ENCODE measurements at regions not wholly inside any gene's neighbourhood (a gene's known extent, or its start where the extent isn't known, plus 50 kb on each side); places are given as distances from the start of the nearest gene placed in this dataset.

DNA sequence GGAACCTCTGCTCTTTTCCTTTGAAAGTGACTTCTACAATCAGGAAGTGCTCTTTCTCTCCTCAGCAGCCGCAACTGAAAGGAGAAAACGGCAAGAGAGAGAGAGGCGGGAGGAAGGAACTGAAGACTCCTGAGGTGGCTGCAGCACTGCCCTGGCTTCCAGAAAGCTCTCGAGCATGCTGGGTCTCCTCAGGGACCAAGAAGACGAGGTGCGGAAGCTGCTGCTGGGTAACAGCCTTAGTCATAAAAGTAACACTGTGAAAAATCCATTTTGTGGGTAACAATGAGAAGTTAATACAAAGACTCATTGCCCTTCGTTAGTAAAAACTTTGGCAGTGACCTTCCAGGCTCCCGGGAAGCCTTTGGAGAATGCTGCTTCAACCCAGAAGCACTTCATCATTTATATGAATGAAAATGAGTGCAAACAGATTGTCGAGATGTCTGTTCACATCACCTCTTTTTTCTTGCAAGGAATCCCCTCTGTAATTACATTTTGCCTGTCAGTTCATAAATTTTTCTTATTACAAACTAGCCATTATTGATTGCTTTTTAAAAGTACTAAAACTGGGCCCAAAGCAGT is 473.4 kb downstream of the SOX6 start (continued):
- TF ChIP-seq ZNF232 (CRISPR knock-in tag; IDR thresholded peaks at IDR 0.05) (no peak), RBM34 (IDR thresholded peaks at IDR 0.05; ENCODE audit: borderline replicate concordance, insufficient read depth, low read length) (no peak), ZNF347 (CRISPR knock-in tag; IDR thresholded peaks at IDR 0.05; ENCODE audit: low read depth) (no peak), ZNF384 (IDR thresholded peaks at IDR 0.05; ENCODE audit: low read depth, low read length) (no peak)

DNA sequence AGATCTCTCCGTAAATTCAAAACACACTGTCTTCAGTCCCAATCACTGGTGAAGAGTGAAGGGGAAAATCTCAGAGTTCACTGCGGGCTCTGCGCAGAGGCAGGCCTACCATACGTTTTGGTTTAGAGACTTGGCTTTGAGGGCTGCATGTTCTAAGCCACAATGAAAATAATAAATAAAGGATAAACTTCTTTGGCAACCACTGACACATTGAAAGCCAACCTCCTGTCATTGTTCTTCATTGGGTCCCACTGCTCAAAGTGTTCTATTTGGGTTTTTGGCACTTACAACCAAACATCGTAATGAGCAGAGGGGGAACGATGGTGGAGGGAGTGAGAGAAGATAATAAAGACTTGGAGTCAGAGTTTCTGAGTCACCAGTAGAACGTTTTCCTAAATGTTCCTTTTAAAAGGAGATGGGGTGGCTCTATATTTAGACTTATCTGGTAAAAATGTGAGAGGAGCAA is 472.9 kb downstream of the SOX6 start:
- CTCF ChIA-PET (ENCODE audit: low intra/inter-chr PET ratio): no interaction called here
- ATAC-seq: no peak
- no peaks in the 10 kb centered on the region for H4K20me1 ChIP-seq (replicated peaks; ENCODE audit: control insufficient read depth, insufficient read depth, low read length)
- H3K9ac ChIP-seq (ENCODE audit: insufficient read depth in 1 of 2, low read depth in 2 of 2, low read length in 2 of 2): no peak overlapping the region
- in situ Hi-C loops (cut with MboI): no loop called here
- no peaks in the 10 kb centered on the region for H3K9me1 ChIP-seq (ENCODE audit: control insufficient read depth, insufficient read depth, low read length)
- no peaks in the 10 kb centered on the region for H3K9me3 ChIP-seq (replicated peaks; ENCODE audit: control insufficient read depth, insufficient read depth, low read depth, low read length)
- TF ChIP-seq MEF2D (tag; conservative IDR thresholded peaks at IDR 0.05; ENCODE audit: low read depth): no peak
- TF ChIP-seq, protein P1, sequence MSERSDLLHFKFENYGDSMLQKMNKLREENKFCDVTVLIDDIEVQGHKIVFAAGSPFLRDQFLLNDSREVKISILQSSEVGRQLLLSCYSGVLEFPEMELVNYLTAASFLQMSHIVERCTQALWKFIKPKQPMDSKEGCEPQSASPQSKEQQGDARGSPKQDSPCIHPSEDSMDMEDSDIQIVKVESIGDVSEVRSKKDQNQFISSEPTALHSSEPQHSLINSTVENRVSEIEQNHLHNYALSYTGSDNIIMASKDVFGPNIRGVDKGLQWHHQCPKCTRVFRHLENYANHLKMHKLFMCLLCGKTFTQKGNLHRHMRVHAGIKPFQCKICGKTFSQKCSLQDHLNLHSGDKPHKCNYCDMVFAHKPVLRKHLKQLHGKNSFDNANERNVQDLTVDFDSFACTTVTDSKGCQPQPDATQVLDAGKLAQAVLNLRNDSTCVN (CRISPR knock-in tag; IDR thresholded peaks at IDR 0.05): no peak
- no peak for TF ChIP-seq HNRNPL (IDR thresholded peaks at IDR 0.05; ENCODE audit: low read depth, low read length)
- TF ChIP-seq, protein P2, sequence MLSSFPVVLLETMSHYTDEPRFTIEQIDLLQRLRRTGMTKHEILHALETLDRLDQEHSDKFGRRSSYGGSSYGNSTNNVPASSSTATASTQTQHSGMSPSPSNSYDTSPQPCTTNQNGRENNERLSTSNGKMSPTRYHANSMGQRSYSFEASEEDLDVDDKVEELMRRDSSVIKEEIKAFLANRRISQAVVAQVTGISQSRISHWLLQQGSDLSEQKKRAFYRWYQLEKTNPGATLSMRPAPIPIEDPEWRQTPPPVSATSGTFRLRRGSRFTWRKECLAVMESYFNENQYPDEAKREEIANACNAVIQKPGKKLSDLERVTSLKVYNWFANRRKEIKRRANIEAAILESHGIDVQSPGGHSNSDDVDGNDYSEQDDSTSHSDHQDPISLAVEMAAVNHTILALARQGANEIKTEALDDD (IDR thresholded peaks at IDR 0.05): no peak
- TF ChIP-seq SP2 (IDR thresholded peaks at IDR 0.05; ENCODE audit: extremely low read depth, low read depth, low read length, poor library complexity, severe bottlenecking): no peak
- TF ChIP-seq, protein P3, sequence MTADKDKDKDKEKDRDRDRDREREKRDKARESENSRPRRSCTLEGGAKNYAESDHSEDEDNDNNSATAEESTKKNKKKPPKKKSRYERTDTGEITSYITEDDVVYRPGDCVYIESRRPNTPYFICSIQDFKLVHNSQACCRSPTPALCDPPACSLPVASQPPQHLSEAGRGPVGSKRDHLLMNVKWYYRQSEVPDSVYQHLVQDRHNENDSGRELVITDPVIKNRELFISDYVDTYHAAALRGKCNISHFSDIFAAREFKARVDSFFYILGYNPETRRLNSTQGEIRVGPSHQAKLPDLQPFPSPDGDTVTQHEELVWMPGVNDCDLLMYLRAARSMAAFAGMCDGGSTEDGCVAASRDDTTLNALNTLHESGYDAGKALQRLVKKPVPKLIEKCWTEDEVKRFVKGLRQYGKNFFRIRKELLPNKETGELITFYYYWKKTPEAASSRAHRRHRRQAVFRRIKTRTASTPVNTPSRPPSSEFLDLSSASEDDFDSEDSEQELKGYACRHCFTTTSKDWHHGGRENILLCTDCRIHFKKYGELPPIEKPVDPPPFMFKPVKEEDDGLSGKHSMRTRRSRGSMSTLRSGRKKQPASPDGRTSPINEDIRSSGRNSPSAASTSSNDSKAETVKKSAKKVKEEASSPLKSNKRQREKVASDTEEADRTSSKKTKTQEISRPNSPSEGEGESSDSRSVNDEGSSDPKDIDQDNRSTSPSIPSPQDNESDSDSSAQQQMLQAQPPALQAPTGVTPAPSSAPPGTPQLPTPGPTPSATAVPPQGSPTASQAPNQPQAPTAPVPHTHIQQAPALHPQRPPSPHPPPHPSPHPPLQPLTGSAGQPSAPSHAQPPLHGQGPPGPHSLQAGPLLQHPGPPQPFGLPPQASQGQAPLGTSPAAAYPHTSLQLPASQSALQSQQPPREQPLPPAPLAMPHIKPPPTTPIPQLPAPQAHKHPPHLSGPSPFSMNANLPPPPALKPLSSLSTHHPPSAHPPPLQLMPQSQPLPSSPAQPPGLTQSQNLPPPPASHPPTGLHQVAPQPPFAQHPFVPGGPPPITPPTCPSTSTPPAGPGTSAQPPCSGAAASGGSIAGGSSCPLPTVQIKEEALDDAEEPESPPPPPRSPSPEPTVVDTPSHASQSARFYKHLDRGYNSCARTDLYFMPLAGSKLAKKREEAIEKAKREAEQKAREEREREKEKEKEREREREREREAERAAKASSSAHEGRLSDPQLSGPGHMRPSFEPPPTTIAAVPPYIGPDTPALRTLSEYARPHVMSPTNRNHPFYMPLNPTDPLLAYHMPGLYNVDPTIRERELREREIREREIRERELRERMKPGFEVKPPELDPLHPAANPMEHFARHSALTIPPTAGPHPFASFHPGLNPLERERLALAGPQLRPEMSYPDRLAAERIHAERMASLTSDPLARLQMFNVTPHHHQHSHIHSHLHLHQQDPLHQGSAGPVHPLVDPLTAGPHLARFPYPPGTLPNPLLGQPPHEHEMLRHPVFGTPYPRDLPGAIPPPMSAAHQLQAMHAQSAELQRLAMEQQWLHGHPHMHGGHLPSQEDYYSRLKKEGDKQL (CRISPR knock-in tag; IDR thresholded peaks at IDR 0.05; ENCODE audit: borderline replicate concordance): no peak
- TF ChIP-seq NR2C1 (IDR thresholded peaks at IDR 0.05): no peak
- no peak for TF ChIP-seq NR2C1 (tag; IDR thresholded peaks at IDR 0.05)
- TF ChIP-seq HNRNPH1 (optimal IDR thresholded peaks at IDR 0.05; ENCODE audit: low read depth, low read length): no peak
- no peak for FAIRE-seq
- 0 out of 5 replicates have a peak, but pooled peaks cover 0 to 5% of the 10 kb centered on the region in 2 experiments for H3K27me3 ChIP-seq (ENCODE audit: control insufficient read depth in 2 of 2, insufficient read depth in 2 of 2, low read length in 2 of 2)
- no peak overlapping the region for H3K4me3 ChIP-seq
- peaks cover 3 to 12% of the 10 kb centered on the region in 2 experiments; a peak in 3 of 5 replicates for H3K4me1 ChIP-seq (replicated peaks in 1 of 2; ENCODE audit: control insufficient read depth in 2 of 2, insufficient read depth in 2 of 2, low read length in 2 of 2)
- no peak for DNase-seq (ENCODE audit: extremely low read depth in 1 of 4, low spot score in 3 of 4)
- POLR2A ChIA-PET: no interaction called here
- WGBS (ENCODE audit: insufficient coverage, low coverage, missing lambda C conversion rate): 54% methylated on average over 7 of the region's 7 CpGs
- intact Hi-C loops (cut with micrococcal nuclease): no loop called here
- peak overlapping the region; percentile 54 for H2AFZ ChIP-seq (ENCODE audit: low read depth, low read length)
- no TSS peak for BruUV-seq (replicated peaks)
- H3K36me3 ChIP-seq (ENCODE audit: control insufficient read depth, insufficient read depth, low read length): no peaks in the 10 kb centered on the region
- no peaks in the 10 kb centered on the region for H3K79me2 ChIP-seq (ENCODE audit: control insufficient read depth, insufficient read depth, low read length)
- no peak overlapping the region for H3K4me2 ChIP-seq (ENCODE audit: insufficient read depth, low read length)
- H3K27ac ChIP-seq (ENCODE audit: extremely low read depth, low read depth, low read length): no peak overlapping the region
